ENCODE measurements at regions not wholly inside any gene's neighbourhood (a gene's known extent, or its start where the extent isn't known, plus 50 kb on each side); places are given as distances from the start of the nearest gene placed in this dataset.

DNA sequence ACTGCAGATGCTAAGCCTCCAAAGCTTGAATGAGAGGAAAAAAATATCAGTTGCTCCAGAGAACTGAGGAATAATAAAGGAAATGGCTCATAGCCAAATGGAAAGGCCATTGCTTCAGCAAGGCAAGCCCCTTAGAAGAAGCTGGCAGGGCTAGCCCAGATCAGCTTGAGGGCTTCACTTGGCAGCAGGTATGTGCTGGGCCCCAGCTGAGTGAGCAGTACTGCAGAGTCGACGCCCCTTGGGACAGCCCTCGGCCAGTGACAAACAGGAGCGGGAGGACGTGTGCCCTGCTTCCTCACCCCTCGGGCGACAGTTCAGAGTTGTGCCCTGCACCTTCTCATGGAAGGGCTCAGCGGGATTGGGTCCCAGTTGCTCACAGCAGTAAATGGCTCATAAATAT is 1031.2 kb upstream of the TMEM132C start:
- TF ChIP-seq, protein P1, sequence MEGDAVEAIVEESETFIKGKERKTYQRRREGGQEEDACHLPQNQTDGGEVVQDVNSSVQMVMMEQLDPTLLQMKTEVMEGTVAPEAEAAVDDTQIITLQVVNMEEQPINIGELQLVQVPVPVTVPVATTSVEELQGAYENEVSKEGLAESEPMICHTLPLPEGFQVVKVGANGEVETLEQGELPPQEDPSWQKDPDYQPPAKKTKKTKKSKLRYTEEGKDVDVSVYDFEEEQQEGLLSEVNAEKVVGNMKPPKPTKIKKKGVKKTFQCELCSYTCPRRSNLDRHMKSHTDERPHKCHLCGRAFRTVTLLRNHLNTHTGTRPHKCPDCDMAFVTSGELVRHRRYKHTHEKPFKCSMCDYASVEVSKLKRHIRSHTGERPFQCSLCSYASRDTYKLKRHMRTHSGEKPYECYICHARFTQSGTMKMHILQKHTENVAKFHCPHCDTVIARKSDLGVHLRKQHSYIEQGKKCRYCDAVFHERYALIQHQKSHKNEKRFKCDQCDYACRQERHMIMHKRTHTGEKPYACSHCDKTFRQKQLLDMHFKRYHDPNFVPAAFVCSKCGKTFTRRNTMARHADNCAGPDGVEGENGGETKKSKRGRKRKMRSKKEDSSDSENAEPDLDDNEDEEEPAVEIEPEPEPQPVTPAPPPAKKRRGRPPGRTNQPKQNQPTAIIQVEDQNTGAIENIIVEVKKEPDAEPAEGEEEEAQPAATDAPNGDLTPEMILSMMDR (IDR thresholded peaks at IDR 0.05): no peak
- no peak for TF ChIP-seq POLR2A (IDR thresholded peaks at IDR 0.05)

Measured in heart left ventricle (tissue), 13 donors.